IPS-NIHi11 (cell line): ENCODE measurements at regions not wholly inside any gene's neighbourhood (a gene's known extent, or its start where the extent isn't known, plus 50 kb on each side); places are given as distances from the start of the nearest gene placed in this dataset.

Source experiments
- DNase-seq: peaks from one replicate; pipeline ENCODE4 v3.0.0; 2012; ENCODE audit warnings: mixed read lengths, low spot score

DNA sequence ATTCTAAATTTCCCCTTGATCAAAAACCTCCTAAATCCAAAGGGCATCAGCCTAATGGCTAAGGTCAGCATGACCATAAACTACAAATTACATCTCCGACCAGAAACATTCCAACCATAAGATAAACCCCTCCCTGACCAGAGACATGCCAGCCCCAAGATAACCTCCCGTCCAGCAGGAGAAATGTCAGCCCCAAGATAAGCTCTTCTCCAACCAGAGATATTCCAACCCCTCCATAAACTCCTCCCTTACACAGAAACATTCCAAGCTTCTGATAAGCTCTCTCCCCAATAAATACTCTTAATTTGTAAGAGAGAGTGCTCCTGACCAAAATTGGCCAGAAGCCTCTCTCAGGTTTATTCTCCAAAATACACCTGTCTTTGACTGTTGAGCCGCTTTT, 274.0 kb downstream of the RNF152 start:
- DNase-seq: no peak

GRCh38 chr18:61616111-61616610, 276.6 kb downstream of the RNF152 start:
- DNase-seq: peak; percentile 32

DNA sequence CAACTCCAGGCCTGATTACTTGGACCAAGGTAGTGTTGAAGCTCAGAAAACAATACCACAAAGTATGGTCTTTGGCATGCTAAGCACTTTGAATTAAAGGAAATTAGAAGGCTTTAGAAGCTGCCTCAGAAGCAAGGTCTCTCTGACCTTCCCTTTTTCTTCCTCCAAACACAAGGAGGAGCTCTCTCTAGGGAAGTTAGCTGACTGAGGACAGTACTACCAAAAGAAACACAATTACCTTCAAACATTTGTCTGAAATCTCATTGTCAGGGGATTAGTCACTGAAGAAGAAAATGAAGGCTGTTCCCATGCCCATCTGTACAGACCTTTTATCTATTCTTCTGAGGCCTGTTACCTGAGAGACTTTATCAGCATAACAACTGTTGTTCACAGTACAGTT, 279.3 kb downstream of the CDH20 start:
- DNase-seq: no peak

GRCh38 chr18:61609131-61609530, 275.9 kb downstream of the CDH20 start:
- DNase-seq: no peak

- DNase-seq: no peak
These were observed 275.1 kb downstream of the CDH20 start for GRCh38 chr18:61608316-61608715.

GRCh38 chr18:61607867-61608266, 274.6 kb downstream of the CDH20 start:
- no peak for DNase-seq

- peak; percentile 62 for DNase-seq
These were observed 273.5 kb downstream of the CDH20 start for GRCh38 chr18:61606759-61607158.

- DNase-seq: peak; percentile 34
These were observed 272.9 kb downstream of the CDH20 start for GRCh38 chr18:61606068-61606660.

DNA sequence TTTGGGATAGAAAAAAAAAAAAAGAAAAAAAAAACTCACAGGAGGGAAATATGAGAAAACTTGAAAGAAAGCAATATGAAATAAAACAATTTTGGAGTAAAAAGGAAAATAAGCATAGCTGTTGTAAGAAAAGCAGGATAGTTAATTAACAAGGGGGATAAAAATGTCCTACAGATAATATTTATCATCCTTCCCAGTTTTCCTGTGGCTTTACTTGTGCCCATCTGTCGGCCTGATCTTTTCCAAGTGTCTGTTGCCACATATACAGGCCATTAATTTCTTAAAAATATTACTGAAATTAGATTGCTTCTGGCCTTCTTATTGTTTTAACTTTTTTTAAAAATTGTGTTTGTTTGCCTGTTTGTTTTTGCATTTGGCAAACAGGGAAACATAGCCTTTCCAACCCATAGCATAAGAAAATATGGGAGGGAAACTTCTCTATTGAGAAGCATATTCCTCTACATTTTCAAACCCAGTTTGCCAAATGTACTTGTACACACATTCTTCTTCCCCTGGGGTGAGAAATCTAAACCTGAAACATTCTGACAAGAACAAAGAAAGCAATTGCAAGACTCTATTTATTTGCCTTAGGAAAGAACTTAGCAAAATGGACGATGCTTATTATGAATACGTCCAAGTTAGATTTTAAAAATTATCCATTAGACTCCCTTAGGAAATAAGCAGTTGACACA, 272.3 kb downstream of the CDH20 start:
- DNase-seq: no peak
